Muscle layer of duodenum (tissue), 2 donors: ENCODE measurements at regions not wholly inside any gene's neighbourhood (a gene's known extent, or its start where the extent isn't known, plus 50 kb on each side); places are given as distances from the start of the nearest gene placed in this dataset.
"Not testable (repeated sequence)": the region's sequence is repeated elsewhere in the genome, so short reads cannot be mapped to it uniquely, and the experiment has no call there.

Source experiments
- H3K27ac ChIP-seq: one replicate; pipeline ENCODE4 v1.7.0; 2013; ENCODE audit warnings: mild to moderate bottlenecking, low read length
- H3K27me3 ChIP-seq: one replicate; pipeline ENCODE4 v1.7.0; 2013; ENCODE audit warnings: low read depth, mild to moderate bottlenecking, control low read depth, low read length
- H3K36me3 ChIP-seq, 2 donors: one replicate each; pipeline ENCODE4 v1.7.0; 2013; ENCODE audit warnings: low read length in 2 of 2, control low read depth in 1 of 2, mild to moderate bottlenecking in 1 of 2; ENCODE audit not compliant: insufficient read depth in 2 of 2, control insufficient read depth in 1 of 2
- H3K4me1 ChIP-seq, 2 donors: one replicate each; pipeline ENCODE4 v1.7.0; 2013; ENCODE audit warnings: low read length in 2 of 2, mild to moderate bottlenecking in 2 of 2, control low read depth in 1 of 2, moderate library complexity in 1 of 2; ENCODE audit not compliant: insufficient read depth in 2 of 2, control insufficient read depth in 1 of 2
- H3K4me3 ChIP-seq, 2 donors: one replicate each; pipeline ENCODE4 v1.7.0; 2013; ENCODE audit warnings: low read length in 2 of 2, low read depth in 1 of 2, mild to moderate bottlenecking in 1 of 2
- H3K9me3 ChIP-seq, 2 donors: one replicate each; pipeline ENCODE4 v1.7.0; 2013; ENCODE audit warnings: low read length in 2 of 2, control low read depth in 1 of 2, mild to moderate bottlenecking in 1 of 2; ENCODE audit not compliant: control insufficient read depth in 1 of 2
- donor health status: healthy.

- no peaks in the 10 kb centered on the region for H3K27me3 ChIP-seq
- peaks cover 0 to 5% of the 10 kb centered on the region in 2 donors for H3K9me3 ChIP-seq
- no peaks in the 10 kb centered on the region for H3K36me3 ChIP-seq
- H3K4me1 ChIP-seq: no peaks in the 10 kb centered on the region
- H3K27ac ChIP-seq: no peak overlapping the region
- H3K4me3 ChIP-seq: no peak overlapping the region
These were observed 54.1 kb upstream of the PEG3 start for GRCh38 chr19:56894626-56895025.

- H3K4me1 ChIP-seq: no peaks in the 10 kb centered on the region
- H3K9me3 ChIP-seq: peaks cover 0 to 3% of the 10 kb centered on the region in 2 donors
- no peaks in the 10 kb centered on the region for H3K27me3 ChIP-seq
- no peaks in the 10 kb centered on the region for H3K36me3 ChIP-seq
- H3K27ac ChIP-seq: no peak overlapping the region
- no peak overlapping the region for H3K4me3 ChIP-seq
These were observed 55.6 kb upstream of the PEG3 start for GRCh38 chr19:56896095-56896494.

- no peak overlapping the region for H3K4me3 ChIP-seq
- no peak overlapping the region for H3K27ac ChIP-seq
- H3K27me3 ChIP-seq: no peaks in the 10 kb centered on the region
- H3K9me3 ChIP-seq: peaks cover 0 to 3% of the 10 kb centered on the region in 2 donors
- H3K4me1 ChIP-seq: no peaks in the 10 kb centered on the region
- H3K36me3 ChIP-seq: no peaks in the 10 kb centered on the region
These were observed 59.4 kb upstream of the PEG3 start for GRCh38 chr19:56899943-56900342.

GRCh38 chr19:56900573-56901097 lies 60.1 kb upstream of the PEG3 start:
- H3K27ac ChIP-seq: no peak overlapping the region

GRCh38 chr19:56905631-56906150 lies 65.2 kb upstream of the PEG3 start:
- H3K27me3 ChIP-seq: no peaks in the 10 kb centered on the region
- no peaks in the 10 kb centered on the region for H3K36me3 ChIP-seq
- no peak overlapping the region for H3K27ac ChIP-seq
- H3K4me3 ChIP-seq: no peak overlapping the region
- H3K4me1 ChIP-seq: no peaks in the 10 kb centered on the region
- peaks cover 0 to 7% of the 10 kb centered on the region in 2 donors for H3K9me3 ChIP-seq

More at GRCh38 chr19:56900573-56901097, 60.1 kb upstream of the PEG3 start:
- no peaks in the 10 kb centered on the region for H3K27me3 ChIP-seq
- H3K4me3 ChIP-seq: no peak overlapping the region
- H3K9me3 ChIP-seq: peaks cover 0 to 3% of the 10 kb centered on the region in 2 donors
- H3K36me3 ChIP-seq: no peaks in the 10 kb centered on the region
- no peaks in the 10 kb centered on the region for H3K4me1 ChIP-seq

- no peaks in the 10 kb centered on the region for H3K36me3 ChIP-seq
- no peak overlapping the region for H3K27ac ChIP-seq
- H3K9me3 ChIP-seq: no peaks in the 10 kb centered on the region
- no peaks in the 10 kb centered on the region for H3K4me1 ChIP-seq
- no peak overlapping the region for H3K4me3 ChIP-seq
- no peaks in the 10 kb centered on the region for H3K27me3 ChIP-seq
These were observed 72.0 kb upstream of the PEG3 start for GRCh38 chr19:56912401-56913112.

GRCh38 chr19:56913113-56913455 lies 72.6 kb upstream of the PEG3 start:
- not testable (repeated sequence) for H3K4me1 ChIP-seq, H3K36me3 ChIP-seq, H3K9me3 ChIP-seq, H3K27ac ChIP-seq, H3K27me3 ChIP-seq, H3K4me3 ChIP-seq

- Histone ChIP-seq H3K9me3 (peaks cover 0 to 8% of the 10 kb centered on the region in 2 donors), H3K4me1 (no peaks in the 10 kb centered on the region), H3K27me3 (no peaks in the 10 kb centered on the region), H3K27ac (no peak overlapping the region), H3K36me3 (no peaks in the 10 kb centered on the region), H3K4me3 (no peak overlapping the region)
These were observed 76.0 kb upstream of the PEG3 start for GRCh38 chr19:56916528-56916927.

- no peaks in the 10 kb centered on the region for H3K36me3 ChIP-seq
- peaks cover 0 to 8% of the 10 kb centered on the region in 2 donors for H3K9me3 ChIP-seq
- no peak overlapping the region for H3K4me3 ChIP-seq
- H3K27ac ChIP-seq: no peak overlapping the region
- H3K4me1 ChIP-seq: no peaks in the 10 kb centered on the region
- H3K27me3 ChIP-seq: no peaks in the 10 kb centered on the region
These were observed 77.0 kb upstream of the PEG3 start for GRCh38 chr19:56917529-56917928.

GRCh38 chr19:56917998-56918397 lies 77.5 kb upstream of the PEG3 start:
- Histone ChIP-seq H3K27ac (no peak overlapping the region), H3K27me3 (no peaks in the 10 kb centered on the region), H3K4me3 (no peak overlapping the region), H3K9me3 (peaks cover 0 to 8% of the 10 kb centered on the region in 2 donors), H3K4me1 (no peaks in the 10 kb centered on the region), H3K36me3 (no peaks in the 10 kb centered on the region)

- peaks cover 6 to 16% of the 10 kb centered on the region in 2 donors for H3K9me3 ChIP-seq
- H3K27ac ChIP-seq: no peak overlapping the region
- no peaks in the 10 kb centered on the region for H3K27me3 ChIP-seq
- no peak overlapping the region for H3K4me3 ChIP-seq
- no peaks in the 10 kb centered on the region for H3K36me3 ChIP-seq
- H3K4me1 ChIP-seq: no peaks in the 10 kb centered on the region
These were observed 78.3 kb upstream of the PEG3 start for GRCh38 chr19:56918682-56919307.
